ENCODE measurements at regions not wholly inside any gene's neighbourhood (a gene's known extent, or its start where the extent isn't known, plus 50 kb on each side); places are given as distances from the start of the nearest gene placed in this dataset.
"Not testable (repeated sequence)": the region's sequence is repeated elsewhere in the genome, so short reads cannot be mapped to it uniquely, and the experiment has no call there.

DNA sequence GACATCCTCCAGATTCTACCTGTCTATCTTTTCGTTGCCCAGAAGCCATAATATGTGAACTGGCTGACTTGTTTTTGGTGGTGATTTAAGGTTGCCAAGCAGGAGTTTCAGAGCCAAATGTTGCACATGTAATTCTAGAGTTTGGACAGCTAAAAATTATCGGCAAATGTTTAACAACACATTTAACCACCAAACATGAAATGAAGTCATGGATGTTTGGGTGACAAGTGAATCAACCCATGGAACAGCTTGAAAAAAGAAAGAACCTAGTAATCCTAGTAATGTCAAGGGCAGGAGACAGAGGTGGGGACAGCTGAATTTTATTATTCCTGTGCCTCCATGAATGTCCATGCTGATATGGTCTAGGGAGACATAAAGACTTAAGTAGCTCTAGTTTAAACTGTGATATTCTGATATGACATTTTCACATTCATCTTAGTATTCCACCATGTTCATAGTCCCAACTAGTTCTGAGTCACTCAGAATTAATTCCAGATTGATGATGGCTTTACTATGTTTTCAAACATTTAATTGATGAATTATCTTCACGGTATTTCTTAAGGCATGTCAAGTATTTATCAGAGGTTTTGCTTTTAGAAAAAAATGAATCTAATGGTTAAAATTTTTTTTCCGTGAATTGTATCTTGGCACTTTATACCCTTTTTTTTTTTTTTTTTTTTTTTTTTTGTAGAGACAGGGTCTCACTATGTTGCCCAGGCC, 101.7 kb downstream of the SOCS6 start:
- H3K36me3 ChIP-seq (ENCODE audit: control insufficient read depth, insufficient read depth, low read length), result no peaks in the 10 kb centered on the region
- TF ChIP-seq, protein P1, sequence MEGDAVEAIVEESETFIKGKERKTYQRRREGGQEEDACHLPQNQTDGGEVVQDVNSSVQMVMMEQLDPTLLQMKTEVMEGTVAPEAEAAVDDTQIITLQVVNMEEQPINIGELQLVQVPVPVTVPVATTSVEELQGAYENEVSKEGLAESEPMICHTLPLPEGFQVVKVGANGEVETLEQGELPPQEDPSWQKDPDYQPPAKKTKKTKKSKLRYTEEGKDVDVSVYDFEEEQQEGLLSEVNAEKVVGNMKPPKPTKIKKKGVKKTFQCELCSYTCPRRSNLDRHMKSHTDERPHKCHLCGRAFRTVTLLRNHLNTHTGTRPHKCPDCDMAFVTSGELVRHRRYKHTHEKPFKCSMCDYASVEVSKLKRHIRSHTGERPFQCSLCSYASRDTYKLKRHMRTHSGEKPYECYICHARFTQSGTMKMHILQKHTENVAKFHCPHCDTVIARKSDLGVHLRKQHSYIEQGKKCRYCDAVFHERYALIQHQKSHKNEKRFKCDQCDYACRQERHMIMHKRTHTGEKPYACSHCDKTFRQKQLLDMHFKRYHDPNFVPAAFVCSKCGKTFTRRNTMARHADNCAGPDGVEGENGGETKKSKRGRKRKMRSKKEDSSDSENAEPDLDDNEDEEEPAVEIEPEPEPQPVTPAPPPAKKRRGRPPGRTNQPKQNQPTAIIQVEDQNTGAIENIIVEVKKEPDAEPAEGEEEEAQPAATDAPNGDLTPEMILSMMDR (IDR thresholded peaks at IDR 0.05; ENCODE audit: insufficient read depth, low read length, severe bottlenecking), result no peak
- H3K4me3 ChIP-seq (ENCODE audit: low read depth, low read length), result no peak overlapping the region
- no peaks in the 10 kb centered on the region for H3K27me3 ChIP-seq (ENCODE audit: control insufficient read depth, insufficient read depth, low read length)
- FAIRE-seq (peak; percentile 68), DNase-seq (ENCODE audit: low read depth) (no peak)

DNA sequence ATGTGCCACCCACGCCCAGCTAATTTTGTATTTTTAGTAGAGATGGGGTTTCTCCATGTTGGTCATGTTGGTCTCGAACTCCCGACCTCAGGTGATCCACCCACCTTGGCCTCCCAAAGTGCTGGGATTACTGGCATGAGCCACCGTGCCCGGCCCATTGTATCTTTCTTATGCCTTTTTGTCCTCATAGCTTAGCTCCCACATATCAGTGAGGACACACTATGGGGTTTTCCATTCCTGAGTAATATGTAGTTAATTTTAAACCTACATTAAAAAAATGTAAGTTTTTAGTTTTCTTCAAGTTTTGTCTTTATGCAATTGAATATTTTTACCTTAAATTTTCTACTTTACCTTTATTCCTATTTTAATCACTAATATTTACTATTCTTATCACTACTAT, 100.2 kb downstream of the SOCS6 start:
- FAIRE-seq; H3K27me3 ChIP-seq (ENCODE audit: control insufficient read depth, insufficient read depth, low read length); H3K4me3 ChIP-seq (ENCODE audit: low read depth, low read length); DNase-seq (ENCODE audit: low read depth); H3K36me3 ChIP-seq (ENCODE audit: control insufficient read depth, insufficient read depth, low read length): not testable (repeated sequence)

DNA sequence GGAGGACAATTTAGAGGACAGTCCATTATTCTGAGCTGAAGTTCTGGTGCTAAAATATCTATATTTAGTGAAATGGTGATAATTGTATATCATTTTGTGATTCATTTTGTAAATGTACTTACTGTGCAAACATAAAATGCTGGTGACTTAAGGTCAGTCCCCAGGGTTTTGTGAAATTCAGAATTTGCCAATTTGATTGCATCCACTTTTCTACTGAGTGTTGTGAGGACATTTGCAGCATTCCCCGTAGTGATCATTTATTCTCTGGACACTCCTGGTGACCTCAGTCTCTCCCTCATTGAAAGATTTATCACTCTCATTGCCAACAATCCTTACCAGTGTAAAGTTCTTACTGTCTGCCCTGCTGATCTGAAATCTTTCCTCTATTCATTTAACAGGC, 98.2 kb downstream of the SOCS6 start:
- DNase-seq (ENCODE audit: low read depth) (no peak), FAIRE-seq (no peak)
- no peaks in the 10 kb centered on the region for H3K27me3 ChIP-seq (ENCODE audit: control insufficient read depth, insufficient read depth, low read length)
- H3K36me3 ChIP-seq (ENCODE audit: control insufficient read depth, insufficient read depth, low read length), result no peaks in the 10 kb centered on the region
- no peak overlapping the region for H3K4me3 ChIP-seq (ENCODE audit: low read depth, low read length)
- TF ChIP-seq, protein P1 (IDR thresholded peaks at IDR 0.05; ENCODE audit: insufficient read depth, low read length, severe bottlenecking), result no peak

DNA sequence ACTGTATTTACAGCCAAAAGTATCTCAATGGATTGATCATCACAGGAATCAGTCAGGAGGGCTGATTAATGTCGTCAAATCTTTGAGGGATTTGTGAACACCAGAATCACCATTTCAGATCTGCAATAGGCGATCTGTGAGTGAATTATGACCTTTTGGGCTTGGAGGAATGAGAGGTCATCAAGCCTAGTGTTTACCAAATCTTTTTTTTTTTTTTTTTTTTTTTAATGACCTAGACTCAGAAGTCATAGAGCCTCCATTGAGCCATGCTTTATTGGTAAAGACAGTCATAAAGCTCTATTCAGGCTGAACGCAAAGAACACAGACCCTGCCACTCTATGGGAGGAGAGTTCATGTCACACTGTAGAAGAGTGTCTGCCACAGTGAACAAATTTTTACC, 97.7 kb downstream of the SOCS6 start:
- Histone ChIP-seq H3K27me3 (ENCODE audit: control insufficient read depth, insufficient read depth, low read length) (no peaks in the 10 kb centered on the region), H3K36me3 (ENCODE audit: control insufficient read depth, insufficient read depth, low read length) (no peaks in the 10 kb centered on the region), H3K4me3 (ENCODE audit: low read depth, low read length) (no peak overlapping the region)
- DNase-seq (ENCODE audit: low read depth) (no peak), FAIRE-seq (no peak)
- TF ChIP-seq, protein P1 (IDR thresholded peaks at IDR 0.05; ENCODE audit: insufficient read depth, low read length, severe bottlenecking), result no peak

DNA sequence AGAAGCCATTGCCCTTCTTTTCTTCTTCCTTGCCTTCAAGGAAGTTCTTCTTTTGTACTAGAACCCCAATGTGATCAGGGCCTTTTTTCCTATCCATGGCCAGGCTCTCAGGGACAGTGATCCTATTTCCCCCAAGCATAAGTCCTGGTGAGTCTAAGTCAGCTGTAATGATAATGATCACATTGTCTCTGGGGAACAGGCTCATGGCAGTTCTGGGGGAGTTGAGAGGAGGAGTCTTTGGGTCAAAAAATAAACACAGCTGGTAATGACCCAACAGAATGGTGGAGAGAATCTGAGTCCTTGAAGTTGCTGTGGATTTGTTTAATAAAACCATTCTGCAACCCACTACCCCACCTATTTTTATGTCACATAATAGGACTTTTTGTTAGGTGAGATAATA, 96.6 kb downstream of the SOCS6 start:
- no peak for DNase-seq (ENCODE audit: low read depth)

DNA sequence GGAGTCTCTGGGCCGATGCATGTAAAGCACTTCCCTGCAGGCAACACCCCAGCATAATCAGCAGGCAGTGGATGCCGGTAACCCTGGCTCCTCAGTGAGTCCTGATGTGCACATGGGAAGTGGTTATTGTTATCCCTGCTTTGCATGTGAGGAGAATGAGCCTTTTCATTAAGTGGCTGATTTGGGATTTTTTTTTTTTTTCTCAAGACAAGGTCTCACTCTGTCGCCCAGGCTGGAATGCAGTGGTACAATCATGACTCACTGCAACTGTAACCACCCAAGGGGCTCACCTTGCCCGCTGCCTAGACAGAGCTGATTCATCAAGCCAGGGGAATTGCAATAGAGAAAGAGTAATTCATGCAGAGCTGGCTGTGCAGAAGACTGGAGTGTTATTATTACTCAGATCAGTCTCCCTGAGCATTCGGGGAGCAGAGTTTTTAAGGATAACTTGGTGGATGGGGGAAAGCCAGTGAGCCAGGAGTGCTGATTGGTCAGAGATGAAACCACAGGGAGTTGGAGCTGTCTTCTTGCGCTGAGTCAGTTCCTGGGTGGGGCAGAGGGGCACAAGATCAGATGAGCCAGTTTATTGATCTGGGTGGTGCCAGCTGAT, 95.4 kb downstream of the SOCS6 start:
- DNase-seq (ENCODE audit: low read depth) (peak; percentile 94), FAIRE-seq (no peak)
- H3K27me3 ChIP-seq (ENCODE audit: control insufficient read depth, insufficient read depth, low read length), result no peaks in the 10 kb centered on the region
- H3K4me3 ChIP-seq (ENCODE audit: low read depth, low read length), result no peak overlapping the region
- TF ChIP-seq, protein P1 (IDR thresholded peaks at IDR 0.05; ENCODE audit: insufficient read depth, low read length, severe bottlenecking), result no peak
- no peaks in the 10 kb centered on the region for H3K36me3 ChIP-seq (ENCODE audit: control insufficient read depth, insufficient read depth, low read length)

More for the DNA sequence above, 96.6 kb downstream of the SOCS6 start:
- TF ChIP-seq, protein P1 (IDR thresholded peaks at IDR 0.05; ENCODE audit: insufficient read depth, low read length, severe bottlenecking), result no peak
- H3K4me3 ChIP-seq (ENCODE audit: low read depth, low read length), result no peak overlapping the region
- no peak for FAIRE-seq
- no peaks in the 10 kb centered on the region for H3K27me3 ChIP-seq (ENCODE audit: control insufficient read depth, insufficient read depth, low read length)
- no peaks in the 10 kb centered on the region for H3K36me3 ChIP-seq (ENCODE audit: control insufficient read depth, insufficient read depth, low read length)
